Naive thymus-derived CD8-positive, alpha-beta T cell (primary cell): ENCODE measurements at regions not wholly inside any gene's neighbourhood (a gene's known extent, or its start where the extent isn't known, plus 50 kb on each side); places are given as distances from the start of the nearest gene placed in this dataset.

Source experiments
- ATAC-seq, 2 donors: fragments of 150-1000 bp; cut with Tn5 transposase in 1 of 2; sonication (Bioruptor Pico), chemical (Tn5 transposase) in 1 of 2; 1 replicate in 1 of 2; 2 replicates in 1 of 2; pipeline ENCODE4 v1.10.0; 2021; ENCODE audit warnings: mild to moderate bottlenecking in 2 of 2, moderate library complexity in 2 of 2
- POLR2A ChIA-PET: fragments of 350-600 bp; sonication (Branson Sonifier 250); formaldehyde crosslinking; loops from one replicate; lab custom pipeline; 2021; ENCODE audit warnings: antibody characterized with exemption; lab: Charles Lee
- DNase-seq, 10 donors: peaks; one replicate each; pipeline versions ENCODE4 v3.0.0 to v3.0.0-alpha.2; 2020 to 2022
- H3K27ac Mint-ChIP-seq, 10 donors: one replicate each; pipeline ENCODE4 v1.8.0; 2020 to 2022; ENCODE audit warnings: mild to moderate bottlenecking in 10 of 10, mixed read lengths in 10 of 10, moderate library complexity in 4 of 10, inconsistent platforms in 1 of 10
- H3K27me3 Mint-ChIP-seq, 5 donors: one replicate each; pipeline ENCODE4 v1.8.0; 2021 to 2022; ENCODE audit warnings: mixed read lengths in 5 of 5
- H3K36me3 Mint-ChIP-seq, 3 donors: one replicate each; pipeline ENCODE4 v1.8.0; 2020 to 2022; ENCODE audit warnings: mixed read lengths in 3 of 3, mild to moderate bottlenecking in 2 of 3, inconsistent platforms in 1 of 3
- H3K4me1 Mint-ChIP-seq, 4 donors: one replicate each; pipeline ENCODE4 v1.8.0; 2021 to 2022; ENCODE audit warnings: mixed read lengths in 4 of 4
- H3K4me3 Mint-ChIP-seq, 10 donors: one replicate each; pipeline ENCODE4 v1.8.0; 2020 to 2022; ENCODE audit warnings: mild to moderate bottlenecking in 10 of 10, mixed read lengths in 10 of 10, moderate library complexity in 6 of 10, inconsistent platforms in 1 of 10
- H3K9me3 Mint-ChIP-seq, 9 donors: one replicate each; pipeline ENCODE4 v1.8.0; 2020 to 2022; ENCODE audit warnings: mixed read lengths in 9 of 9, mild to moderate bottlenecking in 3 of 9, inconsistent platforms in 1 of 9, moderate library complexity in 1 of 9

DNA sequence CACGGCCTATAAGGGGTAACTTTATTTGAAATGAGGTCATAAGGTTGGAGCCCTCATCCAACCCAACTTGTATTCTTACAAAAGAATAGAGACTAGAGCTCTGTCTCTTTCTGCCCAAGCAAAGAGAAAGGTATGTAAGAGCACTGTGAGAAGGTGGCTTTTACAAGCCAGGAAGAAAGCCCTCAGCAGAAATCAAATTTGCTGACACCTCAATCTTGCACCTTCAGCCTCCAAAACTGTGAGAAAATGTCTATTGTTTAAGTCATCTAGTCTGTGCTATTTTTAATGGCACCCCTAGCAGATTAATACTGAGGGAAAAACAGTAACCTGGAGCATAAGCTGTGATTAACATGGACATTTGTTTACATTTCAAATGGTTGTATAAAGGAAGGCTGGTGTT lies 860.7 kb downstream of the PCDH7 start:
- H3K4me3 Mint-ChIP-seq = no peak overlapping the region
- ATAC-seq (no peak), DNase-seq (no peak)
- POLR2A ChIA-PET = no interaction called here
- H3K36me3 Mint-ChIP-seq = no peaks in the 10 kb centered on the region
- peaks cover 0 to 3% (median under 1%) of the 10 kb centered on the region in 9 donors for H3K9me3 Mint-ChIP-seq
- no peak overlapping the region for H3K27ac Mint-ChIP-seq
- no peaks in the 10 kb centered on the region for H3K27me3 Mint-ChIP-seq
- no peaks in the 10 kb centered on the region for H3K4me1 Mint-ChIP-seq

DNA sequence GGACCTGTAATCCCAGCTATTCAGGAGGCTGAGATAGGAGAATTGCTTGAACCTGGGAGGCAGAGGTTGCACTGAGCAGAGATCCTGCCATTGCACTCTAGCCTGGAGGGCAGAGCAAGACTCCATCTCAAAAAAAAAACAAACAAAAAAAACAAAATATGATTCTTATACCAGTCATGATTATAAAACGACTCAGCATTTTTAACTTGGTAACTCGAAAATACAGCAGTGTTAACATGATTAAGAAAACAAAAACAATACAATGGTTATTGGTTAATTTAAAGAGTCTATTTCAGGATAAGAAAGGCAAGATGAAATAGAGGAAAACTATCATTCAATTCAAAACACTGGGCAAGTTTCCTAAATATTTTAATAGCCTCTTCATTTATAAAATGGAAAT lies 865.3 kb downstream of the PCDH7 start:
- POLR2A ChIA-PET = no interaction called here
- Mint-ChIP-seq H3K27ac (no peak overlapping the region), H3K36me3 (no peaks in the 10 kb centered on the region), H3K27me3 (no peaks in the 10 kb centered on the region), H3K9me3 (peaks cover 0 to 12% (median 5%) of the 10 kb centered on the region in 9 donors), H3K4me1 (no peaks in the 10 kb centered on the region), H3K4me3 (no peak overlapping the region)
- DNase-seq = no peak
- ATAC-seq = no peak

DNA sequence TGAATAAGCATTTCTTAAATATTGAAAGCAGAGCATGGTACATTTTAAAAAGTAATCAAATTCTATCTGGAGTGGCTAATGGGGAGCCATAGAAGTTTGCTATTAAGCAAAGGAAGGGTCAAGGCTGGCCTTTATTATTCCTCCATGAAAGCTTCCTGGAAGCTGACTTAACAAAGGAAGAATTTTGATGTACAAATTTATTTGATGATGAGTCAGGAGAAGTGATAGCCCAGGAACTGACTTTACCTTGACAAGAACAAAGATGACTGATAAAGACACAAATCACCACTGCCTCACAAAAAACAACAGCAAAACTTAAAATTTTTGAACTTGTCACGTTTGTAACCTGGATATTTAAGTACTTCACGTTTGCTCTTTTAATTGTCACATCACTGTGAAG lies 872.1 kb downstream of the PCDH7 start:
- H3K4me3 Mint-ChIP-seq = no peak overlapping the region
- H3K4me1 Mint-ChIP-seq = no peaks in the 10 kb centered on the region
- ATAC-seq (no peak), DNase-seq (no peak)
- peaks cover 0 to 5% (median 0%) of the 10 kb centered on the region in 3 donors for H3K36me3 Mint-ChIP-seq
- no peaks in the 10 kb centered on the region for H3K27me3 Mint-ChIP-seq
- POLR2A ChIA-PET = no interaction called here
- no peak overlapping the region for H3K27ac Mint-ChIP-seq
- H3K9me3 Mint-ChIP-seq = peaks cover 3 to 22% (median 12%) of the 10 kb centered on the region in 9 donors

DNA sequence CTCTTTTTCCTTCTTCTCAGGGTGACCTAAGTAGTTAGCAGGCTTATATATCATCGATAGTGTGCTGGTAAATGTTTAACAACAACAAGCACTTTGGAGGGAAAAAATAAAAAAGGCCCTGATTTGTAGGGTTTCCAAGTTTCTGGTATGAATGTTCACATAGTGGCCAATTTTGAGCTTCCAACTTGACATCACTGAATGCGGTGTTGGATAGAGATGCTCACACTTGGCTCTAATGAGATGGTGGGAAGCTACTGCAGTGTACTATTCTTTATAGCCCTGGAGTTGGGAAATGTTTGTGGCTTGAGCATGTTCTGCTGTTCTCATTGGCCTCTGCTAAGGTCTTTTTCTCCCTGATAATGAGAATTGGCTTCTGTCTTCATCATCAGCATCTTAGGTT lies 875.3 kb downstream of the PCDH7 start:
- no peak for ATAC-seq
- Mint-ChIP-seq H3K9me3 (peaks cover 0 to 27% (median 12%) of the 10 kb centered on the region in 9 donors), H3K4me1 (no peaks in the 10 kb centered on the region), H3K36me3 (peaks cover 0 to 5% (median 0%) of the 10 kb centered on the region in 3 donors), H3K4me3 (no peak overlapping the region), H3K27me3 (no peaks in the 10 kb centered on the region), H3K27ac (no peak overlapping the region)
- no peak for DNase-seq
- POLR2A ChIA-PET = no interaction called here

- Mint-ChIP-seq H3K27me3 (no peaks in the 10 kb centered on the region), H3K27ac (no peak overlapping the region), H3K36me3 (peaks cover 0 to 5% (median 0%) of the 10 kb centered on the region in 3 donors), H3K4me1 (no peaks in the 10 kb centered on the region), H3K9me3 (peaks cover 0 to 20% (median 10%) of the 10 kb centered on the region in 9 donors), H3K4me3 (no peak overlapping the region)
- ATAC-seq = no peak
- DNase-seq = no peak
- POLR2A ChIA-PET = no interaction called here
Observed at GRCh38 chr4:31598639-31599038, 878.5 kb downstream of the PCDH7 start.

- DNase-seq = no peak
- H3K9me3 Mint-ChIP-seq = peaks cover 0 to 23% (median 10%) of the 10 kb centered on the region in 9 donors
- POLR2A ChIA-PET = no interaction called here
- no peaks in the 10 kb centered on the region for H3K27me3 Mint-ChIP-seq
- no peak overlapping the region for H3K4me3 Mint-ChIP-seq
- no peak for ATAC-seq
- peaks cover 0 to 3% (median 0%) of the 10 kb centered on the region in 3 donors for H3K36me3 Mint-ChIP-seq
- no peak overlapping the region for H3K27ac Mint-ChIP-seq
- no peaks in the 10 kb centered on the region for H3K4me1 Mint-ChIP-seq
Observed at GRCh38 chr4:31601793-31602192, 881.6 kb downstream of the PCDH7 start.

- POLR2A ChIA-PET = no interaction called here
- Mint-ChIP-seq H3K27ac (no peak overlapping the region), H3K9me3 (peaks cover 0 to 12% (median 4%) of the 10 kb centered on the region in 9 donors), H3K4me3 (no peak overlapping the region), H3K27me3 (no peaks in the 10 kb centered on the region), H3K4me1 (no peaks in the 10 kb centered on the region), H3K36me3 (no peaks in the 10 kb centered on the region)
- DNase-seq (no peak), ATAC-seq (no peak)
Observed at GRCh38 chr4:31613946-31614623, 893.9 kb downstream of the PCDH7 start.

DNA sequence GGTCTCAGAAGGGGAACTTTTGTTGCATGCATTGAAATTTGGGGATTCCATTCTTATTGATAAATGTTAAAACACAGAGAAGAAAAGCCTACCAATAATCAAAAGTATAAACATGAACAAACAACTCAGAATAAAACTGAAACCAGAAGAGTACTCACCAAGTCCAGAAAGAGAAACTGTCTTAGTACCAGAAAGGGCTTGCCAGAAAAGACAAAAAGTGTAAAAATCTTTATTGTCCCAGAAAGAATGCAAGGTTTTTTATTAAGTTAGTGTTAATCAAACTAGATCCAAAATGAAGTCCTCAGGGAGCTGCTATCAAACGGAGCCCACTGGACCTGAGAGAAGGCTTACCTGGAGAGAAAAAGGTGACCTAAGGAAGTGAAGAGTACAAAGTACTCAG lies 897.5 kb downstream of the PCDH7 start:
- Mint-ChIP-seq H3K27me3 (no peaks in the 10 kb centered on the region), H3K36me3 (no peaks in the 10 kb centered on the region), H3K4me3 (no peak overlapping the region), H3K27ac (no peak overlapping the region), H3K9me3 (peaks cover 0 to 9% (median 0%) of the 10 kb centered on the region in 9 donors), H3K4me1 (no peaks in the 10 kb centered on the region)
- DNase-seq (no peak), ATAC-seq (no peak)
- POLR2A ChIA-PET = no interaction called here

GRCh38 chr4:31620476-31620875 lies 900.3 kb downstream of the PCDH7 start:
- H3K4me3 Mint-ChIP-seq = no peak overlapping the region
- no peaks in the 10 kb centered on the region for H3K4me1 Mint-ChIP-seq
- no peaks in the 10 kb centered on the region for H3K36me3 Mint-ChIP-seq
- peaks cover 0 to 7% (median 1%) of the 10 kb centered on the region in 9 donors for H3K9me3 Mint-ChIP-seq
- no peak overlapping the region for H3K27ac Mint-ChIP-seq
- POLR2A ChIA-PET = no interaction called here
- ATAC-seq (no peak), DNase-seq (no peak)
- no peaks in the 10 kb centered on the region for H3K27me3 Mint-ChIP-seq

GRCh38 chr4:31645236-31645635 lies 925.1 kb downstream of the PCDH7 start:
- POLR2A ChIA-PET = no interaction called here
- Mint-ChIP-seq H3K36me3 (no peaks in the 10 kb centered on the region), H3K9me3 (peaks cover 0 to 17% (median 7%) of the 10 kb centered on the region in 9 donors), H3K27me3 (no peaks in the 10 kb centered on the region), H3K27ac (no peak overlapping the region), H3K4me3 (no peak overlapping the region), H3K4me1 (no peaks in the 10 kb centered on the region)
- DNase-seq (no peak), ATAC-seq (no peak)

DNA sequence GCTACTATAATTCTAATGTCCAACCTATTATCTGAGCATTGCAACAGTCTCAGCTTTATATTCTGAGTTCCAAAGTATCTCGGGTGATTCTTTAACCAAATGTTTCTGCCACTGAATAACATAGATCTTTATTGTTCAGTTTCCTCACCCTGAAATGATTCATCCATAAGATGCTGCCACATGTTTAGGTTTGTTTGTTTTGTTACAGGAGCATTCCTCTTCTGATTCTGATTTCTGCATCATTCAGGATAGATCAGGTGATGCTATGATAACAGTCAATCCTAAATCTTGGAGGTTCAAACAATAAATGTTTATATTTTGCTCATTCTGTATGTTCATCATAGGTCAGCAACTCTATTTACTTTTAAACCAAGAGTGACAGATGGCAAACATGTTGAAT lies 927.6 kb downstream of the PCDH7 start:
- Mint-ChIP-seq H3K27me3 (no peaks in the 10 kb centered on the region), H3K4me3 (no peak overlapping the region), H3K36me3 (no peaks in the 10 kb centered on the region), H3K4me1 (no peaks in the 10 kb centered on the region), H3K9me3 (peaks cover 0 to 18% (median 3%) of the 10 kb centered on the region in 9 donors), H3K27ac (no peak overlapping the region)
- POLR2A ChIA-PET = no interaction called here
- ATAC-seq (no peak), DNase-seq (no peak)

GRCh38 chr4:31649878-31650277 lies 929.7 kb downstream of the PCDH7 start:
- Mint-ChIP-seq H3K9me3 (peaks cover 0 to 15% (median 5%) of the 10 kb centered on the region in 9 donors), H3K4me3 (no peak overlapping the region), H3K36me3 (no peaks in the 10 kb centered on the region), H3K27me3 (no peaks in the 10 kb centered on the region), H3K4me1 (no peaks in the 10 kb centered on the region), H3K27ac (no peak overlapping the region)
- POLR2A ChIA-PET = no interaction called here
- DNase-seq = no peak
- ATAC-seq = no peak

DNA sequence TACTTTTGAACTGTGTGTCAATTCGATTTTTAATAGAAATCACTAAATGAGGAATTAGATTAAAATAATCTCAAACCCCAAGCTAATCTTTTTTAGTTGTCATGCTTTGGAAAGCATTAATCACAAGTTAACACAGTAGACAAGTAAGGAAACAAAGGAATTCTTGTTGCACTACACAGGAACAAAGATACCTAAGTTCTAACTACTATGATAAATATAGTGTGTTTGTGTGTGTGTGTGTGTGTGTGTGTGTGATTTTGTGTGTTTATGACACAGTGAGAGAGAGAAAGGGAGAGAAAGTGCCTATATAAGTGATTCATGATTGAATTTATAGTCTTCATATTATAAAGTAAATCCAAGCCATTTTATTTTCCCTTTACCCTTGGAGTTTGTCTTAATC lies 931.4 kb downstream of the PCDH7 start:
- Mint-ChIP-seq H3K27ac (no peak overlapping the region), H3K27me3 (no peaks in the 10 kb centered on the region), H3K4me3 (no peak overlapping the region), H3K9me3 (peaks cover 0 to 11% (median 5%) of the 10 kb centered on the region in 9 donors), H3K36me3 (no peaks in the 10 kb centered on the region), H3K4me1 (no peaks in the 10 kb centered on the region)
- POLR2A ChIA-PET = no interaction called here
- DNase-seq (no peak), ATAC-seq (no peak)

DNA sequence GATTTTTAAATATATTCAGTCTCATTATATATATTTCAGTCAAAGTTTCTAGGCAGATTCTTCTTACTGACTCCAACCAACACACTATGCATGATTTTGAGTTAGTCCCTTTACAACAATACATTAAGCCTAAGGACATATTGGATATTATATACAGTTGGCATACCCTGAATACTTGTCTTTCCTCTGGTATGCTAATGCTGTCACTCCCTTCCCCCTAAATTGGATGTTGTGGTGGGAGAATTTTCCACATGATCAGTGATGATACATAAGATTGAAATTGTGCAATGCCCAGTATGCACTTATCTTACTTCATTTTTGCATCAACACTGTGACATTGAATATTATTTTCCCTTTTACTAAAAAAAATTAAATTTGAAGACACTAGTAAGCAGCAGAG lies 935.2 kb downstream of the PCDH7 start:
- no peaks in the 10 kb centered on the region for H3K4me1 Mint-ChIP-seq
- POLR2A ChIA-PET = no interaction called here
- ATAC-seq = no peak
- H3K27ac Mint-ChIP-seq = no peak overlapping the region
- H3K27me3 Mint-ChIP-seq = no peaks in the 10 kb centered on the region
- no peak for DNase-seq
- H3K36me3 Mint-ChIP-seq = no peaks in the 10 kb centered on the region
- peaks cover 0 to 11% (median 3%) of the 10 kb centered on the region in 9 donors for H3K9me3 Mint-ChIP-seq
- no peak overlapping the region for H3K4me3 Mint-ChIP-seq
